ENCODE measurements at regions not wholly inside any gene's neighbourhood (a gene's known extent, or its start where the extent isn't known, plus 50 kb on each side); places are given as distances from the start of the nearest gene placed in this dataset.

- in situ Hi-C loops (cut with MboI; ENCODE audit: low sequenced_read_pairs in 4 of 4) (no loop called here), intact Hi-C loops (cut with DNase I; ENCODE audit: low total_unique reads) (no loop called here)
- Histone ChIP-seq H3K4me1 (no peaks in the 10 kb centered on the region), H3K9me3 (no peaks in the 10 kb centered on the region), H3K27me3 (peaks cover 0 to 5% (median 5%) of the 10 kb centered on the region in 3 donors), H3K4me3 (no peak overlapping the region), H3K27ac (no peak overlapping the region), H3K36me3 (no peaks in the 10 kb centered on the region)
- ATAC-seq (no peak), DNase-seq (no peak)
- no peak for TF ChIP-seq POLR2A (IDR thresholded peaks at IDR 0.05)
- TF ChIP-seq, protein P1, sequence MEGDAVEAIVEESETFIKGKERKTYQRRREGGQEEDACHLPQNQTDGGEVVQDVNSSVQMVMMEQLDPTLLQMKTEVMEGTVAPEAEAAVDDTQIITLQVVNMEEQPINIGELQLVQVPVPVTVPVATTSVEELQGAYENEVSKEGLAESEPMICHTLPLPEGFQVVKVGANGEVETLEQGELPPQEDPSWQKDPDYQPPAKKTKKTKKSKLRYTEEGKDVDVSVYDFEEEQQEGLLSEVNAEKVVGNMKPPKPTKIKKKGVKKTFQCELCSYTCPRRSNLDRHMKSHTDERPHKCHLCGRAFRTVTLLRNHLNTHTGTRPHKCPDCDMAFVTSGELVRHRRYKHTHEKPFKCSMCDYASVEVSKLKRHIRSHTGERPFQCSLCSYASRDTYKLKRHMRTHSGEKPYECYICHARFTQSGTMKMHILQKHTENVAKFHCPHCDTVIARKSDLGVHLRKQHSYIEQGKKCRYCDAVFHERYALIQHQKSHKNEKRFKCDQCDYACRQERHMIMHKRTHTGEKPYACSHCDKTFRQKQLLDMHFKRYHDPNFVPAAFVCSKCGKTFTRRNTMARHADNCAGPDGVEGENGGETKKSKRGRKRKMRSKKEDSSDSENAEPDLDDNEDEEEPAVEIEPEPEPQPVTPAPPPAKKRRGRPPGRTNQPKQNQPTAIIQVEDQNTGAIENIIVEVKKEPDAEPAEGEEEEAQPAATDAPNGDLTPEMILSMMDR (IDR thresholded peaks at IDR 0.05 in 4 of 5, conservative IDR thresholded peaks at IDR 0.05 in 1 of 5): no peak
Measured at GRCh38 chr5:77944757-77945340, 168.7 kb upstream of the TBCA start.

- DNase-seq (no peak), ATAC-seq (no peak)
- in situ Hi-C loops (cut with MboI; ENCODE audit: low sequenced_read_pairs in 4 of 4): no loop called here
- intact Hi-C loops (cut with DNase I; ENCODE audit: low total_unique reads): no loop called here
- no peak for TF ChIP-seq POLR2A (IDR thresholded peaks at IDR 0.05)
- TF ChIP-seq, protein P1 (IDR thresholded peaks at IDR 0.05 in 4 of 5, conservative IDR thresholded peaks at IDR 0.05 in 1 of 5): no peak
- Histone ChIP-seq H3K27me3 (peaks cover 0 to 5% (median 5%) of the 10 kb centered on the region in 3 donors), H3K4me3 (no peak overlapping the region), H3K4me1 (no peaks in the 10 kb centered on the region), H3K36me3 (no peaks in the 10 kb centered on the region), H3K27ac (no peak overlapping the region), H3K9me3 (no peaks in the 10 kb centered on the region)
Measured at GRCh38 chr5:77943851-77944250, 167.7 kb upstream of the TBCA start.

- Histone ChIP-seq H3K27me3 (peaks cover 0 to 5% (median 5%) of the 10 kb centered on the region in 3 donors), H3K27ac (no peak overlapping the region), H3K4me3 (no peak overlapping the region), H3K9me3 (no peaks in the 10 kb centered on the region), H3K36me3 (no peaks in the 10 kb centered on the region), H3K4me1 (no peaks in the 10 kb centered on the region)
- intact Hi-C loops (cut with DNase I; ENCODE audit: low total_unique reads): no loop called here
- in situ Hi-C loops (cut with MboI; ENCODE audit: low sequenced_read_pairs in 4 of 4): no loop called here
- DNase-seq (no peak), ATAC-seq (no peak)
- TF ChIP-seq, protein P1 (IDR thresholded peaks at IDR 0.05 in 4 of 5, conservative IDR thresholded peaks at IDR 0.05 in 1 of 5): no peak
- no peak for TF ChIP-seq POLR2A (IDR thresholded peaks at IDR 0.05)
Measured at GRCh38 chr5:77942578-77943239, 166.6 kb upstream of the TBCA start.

DNA sequence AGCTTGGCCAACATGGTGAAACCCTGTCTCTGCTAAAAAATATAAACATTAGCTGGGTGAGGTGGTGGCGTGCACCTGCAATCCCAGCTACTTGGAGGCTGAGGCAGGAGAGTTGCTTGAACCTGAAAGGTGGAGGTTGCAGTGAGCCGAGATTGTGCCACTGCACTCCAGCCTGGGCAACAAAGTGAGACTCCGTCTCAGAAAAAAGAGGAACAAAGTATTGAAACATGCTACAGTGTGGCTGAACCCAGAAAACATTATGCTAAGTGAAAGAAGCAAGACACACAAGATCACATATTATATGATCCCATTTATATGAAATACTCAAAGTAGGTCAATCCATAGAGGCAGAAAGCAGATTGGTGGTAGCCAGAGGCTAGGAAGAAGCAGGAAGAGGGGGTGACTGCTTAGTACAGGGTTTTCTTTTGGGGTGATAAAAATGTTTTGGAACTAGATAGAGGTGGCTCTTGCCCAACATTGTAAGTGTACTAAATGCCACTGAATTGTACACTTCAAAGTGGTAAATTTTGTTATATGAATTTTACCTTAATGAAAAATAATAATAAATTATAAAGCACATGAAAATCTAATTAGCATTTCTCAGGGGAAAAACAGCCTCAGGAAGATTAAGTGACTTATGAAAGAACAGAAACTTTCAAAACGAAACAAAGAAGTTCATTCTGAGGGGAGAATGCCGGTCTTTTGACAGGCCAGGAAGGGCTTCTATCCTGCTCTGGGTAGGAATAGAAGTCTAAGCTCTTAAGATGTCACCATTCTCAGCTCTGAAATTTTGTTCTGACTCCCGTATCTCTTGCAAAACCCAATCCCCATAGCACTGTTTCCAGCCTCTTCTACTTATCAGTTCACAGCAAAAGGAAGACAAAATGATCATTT, 161.1 kb upstream of the TBCA start:
- intact Hi-C loops (cut with DNase I; ENCODE audit: low total_unique reads) (no loop called here), in situ Hi-C loops (cut with MboI; ENCODE audit: low sequenced_read_pairs in 4 of 4) (no loop called here)
- DNase-seq: no peak
- no peaks in the 10 kb centered on the region for H3K9me3 ChIP-seq
- H3K27me3 ChIP-seq: peaks cover 0 to 3% (median 0%) of the 10 kb centered on the region in 3 donors
- TF ChIP-seq, protein P1 (IDR thresholded peaks at IDR 0.05 in 4 of 5, conservative IDR thresholded peaks at IDR 0.05 in 1 of 5): no peak
- no peak for TF ChIP-seq POLR2A (IDR thresholded peaks at IDR 0.05)
- no peaks in the 10 kb centered on the region for H3K4me1 ChIP-seq
- ATAC-seq: no peak
- H3K4me3 ChIP-seq: no peak overlapping the region
- no peak overlapping the region for H3K27ac ChIP-seq
- no peaks in the 10 kb centered on the region for H3K36me3 ChIP-seq
